Dedifferentiated amniotic fluid mesenchymal stem cell (primary cell): ENCODE measurements at regions not wholly inside any gene's neighbourhood (a gene's known extent, or its start where the extent isn't known, plus 50 kb on each side); places are given as distances from the start of the nearest gene placed in this dataset.
"Not testable (repeated sequence)": the region's sequence is repeated elsewhere in the genome, so short reads cannot be mapped to it uniquely, and the experiment has no call there.

Experiments
- DNase-seq: peaks from one replicate; pipeline ENCODE4 v3.0.0-alpha.2; 2016; ENCODE audit errors: extremely low spot score

DNA sequence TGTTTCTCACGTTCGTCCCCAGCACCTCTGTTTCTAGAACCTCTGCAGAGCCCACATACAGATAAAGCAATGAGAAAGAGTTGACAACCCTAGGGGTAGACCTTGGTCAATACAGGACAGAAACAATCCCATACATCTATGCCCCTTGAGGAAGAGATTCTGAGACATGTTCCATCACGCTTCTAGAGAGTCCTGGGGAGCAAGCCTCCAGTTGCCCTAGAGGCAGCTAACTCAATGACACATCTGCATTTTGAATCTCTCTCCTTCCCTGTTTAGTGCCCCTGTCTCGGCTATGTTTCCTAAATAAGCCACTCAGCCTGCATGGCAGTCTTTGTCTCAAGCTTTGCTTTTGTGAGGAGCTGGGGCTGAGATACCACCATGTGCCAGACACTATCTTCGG is 435.3 kb downstream of the CD83 start:
- no peak for DNase-seq

DNA sequence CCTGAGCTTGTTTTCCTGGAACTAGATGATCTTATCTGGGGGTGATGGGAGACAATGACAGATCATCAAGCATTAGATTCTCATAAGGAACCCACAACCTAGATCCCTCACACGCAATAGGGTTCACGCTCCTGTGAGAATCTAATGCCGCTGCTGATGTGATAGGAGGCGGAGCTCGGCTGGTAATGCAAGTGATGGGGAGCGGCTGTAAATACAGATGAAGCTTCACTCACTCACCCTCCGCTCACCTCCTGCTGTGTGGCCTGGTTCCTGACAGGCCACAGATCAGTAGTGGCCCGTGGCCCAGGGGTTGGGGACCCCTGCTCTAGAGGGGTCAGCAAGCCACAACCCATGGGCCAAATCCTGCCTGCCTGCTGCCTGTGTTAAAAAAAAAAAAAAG is 435.9 kb downstream of the CD83 start:
- DNase-seq = no peak

DNA sequence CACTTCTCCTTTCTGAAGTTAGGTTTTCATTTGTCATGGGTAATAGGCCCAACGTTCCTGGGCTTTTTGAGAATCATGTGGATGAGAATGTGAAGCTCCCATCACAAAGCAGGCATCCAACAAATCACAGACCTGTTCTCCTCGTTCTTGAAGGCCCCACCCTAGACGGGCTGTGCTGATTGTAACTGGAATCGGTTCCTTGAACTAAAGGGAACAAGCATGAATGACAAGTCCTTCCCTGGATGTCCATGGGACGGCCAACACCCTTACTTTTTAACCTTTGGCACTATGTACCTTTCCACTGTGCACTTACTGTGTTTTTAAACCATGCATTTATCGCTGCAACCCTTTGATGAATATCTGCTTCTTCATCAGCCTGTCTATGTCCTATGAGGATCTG is 438.2 kb downstream of the CD83 start:
- no peak for DNase-seq

DNA sequence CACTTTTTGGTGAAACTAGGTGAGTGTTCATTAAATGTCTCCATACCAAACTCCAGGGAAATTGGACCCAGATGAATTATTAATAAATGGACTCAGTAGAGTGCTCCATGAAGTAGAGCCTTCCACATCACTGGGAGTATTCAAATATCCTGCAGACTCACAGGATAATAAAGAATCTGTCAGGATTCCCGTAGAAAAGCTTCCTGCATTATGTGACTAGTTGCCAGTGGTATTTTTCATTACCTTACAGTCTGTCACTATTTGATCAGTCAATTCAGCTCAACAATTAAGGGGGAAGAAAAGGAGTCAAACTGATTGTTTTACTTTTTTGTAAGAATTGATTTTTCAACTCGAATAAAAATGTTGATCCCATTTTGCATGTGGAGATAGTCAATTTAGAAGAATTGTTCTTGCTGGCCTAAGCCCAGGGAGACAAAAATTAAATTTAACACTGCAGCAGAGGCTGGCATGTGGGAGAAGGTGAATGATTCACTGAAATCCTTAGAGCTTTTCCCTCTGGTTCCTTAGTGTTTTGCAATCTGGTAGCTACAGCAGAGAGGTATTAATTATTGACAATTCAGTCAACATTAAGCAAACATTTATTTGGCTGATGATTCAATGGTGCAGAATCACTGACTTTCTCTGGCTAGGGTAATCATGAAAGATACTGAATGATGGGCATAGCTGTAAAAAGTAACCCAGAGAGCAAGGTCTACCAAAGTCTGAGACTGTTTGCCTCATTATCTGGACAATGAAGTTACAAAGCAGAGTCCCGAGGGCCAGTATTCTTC is 442.4 kb downstream of the CD83 start:
- DNase-seq = no peak

DNA sequence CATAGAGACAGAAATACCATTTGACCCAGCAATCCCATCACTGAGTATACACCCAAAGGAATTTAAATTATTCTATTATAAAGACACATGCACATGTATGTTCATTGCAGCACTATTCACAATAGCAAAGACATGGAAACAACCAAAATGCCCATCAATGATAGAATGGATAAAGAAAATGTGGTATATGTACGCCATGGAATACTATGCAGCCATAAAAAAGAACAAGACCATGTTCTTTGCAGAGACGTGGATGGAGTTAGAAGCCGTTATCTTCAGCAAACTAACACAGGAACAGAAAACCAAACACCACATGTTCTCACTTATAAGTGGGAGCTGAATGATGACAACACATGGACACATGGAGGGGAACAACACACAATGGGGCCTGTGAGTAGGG is 444.0 kb downstream of the CD83 start:
- DNase-seq = not testable (repeated sequence)

DNA sequence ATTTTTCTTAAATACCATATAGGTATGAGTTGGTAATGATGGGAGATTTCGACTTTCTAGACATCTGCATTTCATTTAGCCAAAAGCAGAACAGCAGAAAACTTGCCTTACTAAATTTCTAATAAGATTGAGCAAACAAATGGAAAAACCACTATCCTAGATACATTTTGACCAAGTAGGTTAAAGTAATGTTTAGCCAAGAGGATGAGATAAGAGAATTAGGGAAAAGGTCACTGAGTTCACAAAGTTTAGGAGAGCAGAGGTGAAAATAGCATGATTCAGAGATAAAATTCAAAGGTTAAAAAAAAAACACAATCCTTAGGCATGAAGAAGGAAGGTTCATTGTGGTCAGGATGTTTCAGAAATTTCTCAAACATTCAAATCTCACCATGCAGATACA is 450.3 kb downstream of the CD83 start:
- DNase-seq = no peak

DNA sequence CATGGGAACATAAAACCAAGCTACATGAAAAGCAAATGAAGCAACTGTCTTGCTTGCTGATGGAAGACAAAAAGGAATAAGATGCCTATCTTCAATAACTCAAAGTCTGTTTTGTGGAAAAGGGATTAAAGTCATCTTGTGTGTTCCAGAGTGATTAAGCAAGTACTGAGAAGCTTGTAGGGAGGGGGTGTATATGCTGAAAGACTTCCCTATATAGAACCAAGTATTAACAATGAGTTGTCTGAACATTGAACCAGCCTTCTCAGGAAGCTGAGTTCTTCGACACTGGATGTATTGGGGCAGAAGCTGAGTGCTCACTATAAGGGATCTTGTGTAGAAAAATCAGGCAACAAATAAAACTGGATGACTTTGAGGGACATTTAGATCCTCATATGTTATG is 451.8 kb downstream of the CD83 start:
- no peak for DNase-seq

DNA sequence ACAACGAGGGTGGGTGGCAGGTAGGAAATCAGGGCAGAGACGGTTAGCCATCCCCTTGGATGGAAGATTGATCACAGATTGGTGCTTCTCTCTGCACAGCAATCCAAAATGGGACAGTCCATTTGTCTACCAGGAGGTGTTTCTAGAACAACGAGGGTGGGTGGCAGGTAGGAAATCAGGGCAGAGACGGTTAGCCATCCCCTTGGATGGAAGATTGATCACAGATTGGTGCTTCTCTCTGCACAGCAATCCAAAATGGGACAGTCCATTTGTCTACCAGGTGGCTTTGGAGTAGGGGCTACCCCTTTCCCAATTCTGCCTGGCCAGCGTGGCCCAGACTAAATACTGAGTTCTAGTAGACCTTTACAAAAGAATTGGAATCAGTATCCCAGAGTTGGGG is 452.3 kb downstream of the CD83 start:
- not testable (repeated sequence) for DNase-seq

DNA sequence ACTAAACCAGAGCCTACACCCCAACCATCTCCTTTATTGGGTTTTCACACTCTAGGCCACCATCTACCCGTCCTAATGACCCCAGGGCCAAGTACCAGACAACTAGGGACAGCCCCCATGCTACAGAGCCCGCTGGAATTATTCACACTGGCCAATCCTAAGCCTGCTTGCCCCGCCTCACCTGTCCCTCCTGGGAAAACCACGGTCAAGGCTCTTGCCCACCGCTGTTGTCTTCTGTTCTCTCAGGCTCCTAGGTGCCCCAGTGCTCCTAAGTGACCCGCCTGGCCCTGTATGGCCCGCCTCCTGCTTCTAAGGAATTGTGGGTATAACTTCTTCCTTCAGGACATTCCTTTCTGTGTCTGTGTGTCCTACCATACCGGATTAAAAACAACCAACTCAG is 453.4 kb downstream of the CD83 start:
- DNase-seq = no peak

DNA sequence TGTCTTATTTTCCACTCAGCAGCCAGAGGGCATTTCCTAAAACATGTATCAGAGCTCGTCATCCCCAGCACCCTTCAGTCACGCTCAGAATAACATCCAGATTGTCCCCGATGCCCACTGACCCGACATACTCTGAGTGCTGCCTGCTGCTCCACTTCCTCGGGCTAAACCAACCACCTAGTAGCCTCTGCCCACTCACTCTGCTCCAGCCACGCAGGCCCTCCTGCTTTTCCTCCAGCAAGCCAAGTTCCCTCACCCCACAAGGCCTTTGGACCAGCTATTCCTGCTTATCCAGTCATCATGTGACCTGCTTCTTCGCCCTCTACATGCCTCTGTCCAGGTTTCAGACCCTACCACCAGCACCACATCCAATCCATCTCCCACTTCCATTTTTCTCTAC is 454.2 kb downstream of the CD83 start:
- DNase-seq = no peak

DNA sequence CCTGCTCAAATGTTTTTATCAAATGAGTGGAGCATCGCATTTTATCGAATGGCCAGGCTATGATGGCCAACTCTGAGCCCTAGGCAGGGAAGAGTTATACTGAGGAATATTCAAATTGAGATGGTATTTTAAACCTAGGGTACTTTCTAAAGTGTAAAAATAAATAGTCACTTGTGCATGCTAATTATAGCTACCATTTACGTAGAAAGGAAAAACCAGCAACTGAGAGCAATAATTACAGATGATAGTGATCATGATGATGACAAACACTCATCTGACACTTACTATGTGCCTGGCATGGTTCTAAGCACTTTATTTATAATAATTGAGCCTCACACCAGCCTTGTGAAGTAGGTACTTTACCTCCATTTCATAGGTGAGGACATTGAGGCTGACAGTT is 455.7 kb downstream of the CD83 start:
- no peak for DNase-seq

DNA sequence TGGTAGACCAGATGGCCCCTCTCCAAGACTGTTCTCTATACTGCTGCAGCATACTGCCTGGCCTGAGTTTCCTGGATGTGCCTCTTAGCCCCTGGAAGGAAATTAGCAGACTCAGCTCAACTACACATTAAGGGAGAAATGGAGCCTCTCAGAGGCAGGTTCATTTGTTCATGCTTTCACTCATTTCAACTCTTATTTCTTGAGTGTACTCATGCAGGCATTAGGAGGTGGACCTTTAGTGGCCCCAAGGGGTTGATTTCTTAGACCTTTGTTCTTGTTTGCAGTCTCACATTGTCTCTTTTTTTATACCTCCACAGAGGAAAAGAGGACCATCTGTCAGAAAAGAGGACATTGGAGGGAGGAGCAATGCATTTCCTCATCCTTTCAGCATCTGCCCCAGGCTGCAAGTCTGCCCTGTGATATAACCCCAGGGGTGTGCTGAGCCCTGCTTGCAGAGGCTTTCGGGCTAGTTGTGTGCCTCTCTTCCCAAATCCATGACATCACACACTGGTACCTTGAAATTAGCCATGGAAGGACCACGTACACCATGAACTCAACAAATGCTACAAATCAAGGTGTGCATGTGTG is 456.2 kb downstream of the CD83 start:
- DNase-seq = no peak

DNA sequence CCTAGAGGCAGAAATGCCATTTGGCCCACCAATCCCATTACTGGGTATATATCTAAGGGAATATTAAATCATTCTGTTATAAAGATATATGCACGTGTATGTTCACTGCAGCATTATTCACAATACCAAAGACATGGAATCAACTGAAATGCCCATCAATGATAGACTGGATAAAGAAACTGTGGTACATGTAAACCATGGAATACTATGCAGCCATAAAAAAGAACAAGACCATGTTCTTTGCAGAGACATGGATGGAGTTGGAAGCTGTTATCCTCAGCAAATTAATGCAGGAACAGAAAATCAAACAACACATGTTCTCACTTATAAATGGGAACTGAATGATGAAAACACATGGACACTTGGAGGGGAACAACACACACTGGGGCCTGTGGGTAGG is 458.4 kb downstream of the CD83 start:
- DNase-seq = no peak

DNA sequence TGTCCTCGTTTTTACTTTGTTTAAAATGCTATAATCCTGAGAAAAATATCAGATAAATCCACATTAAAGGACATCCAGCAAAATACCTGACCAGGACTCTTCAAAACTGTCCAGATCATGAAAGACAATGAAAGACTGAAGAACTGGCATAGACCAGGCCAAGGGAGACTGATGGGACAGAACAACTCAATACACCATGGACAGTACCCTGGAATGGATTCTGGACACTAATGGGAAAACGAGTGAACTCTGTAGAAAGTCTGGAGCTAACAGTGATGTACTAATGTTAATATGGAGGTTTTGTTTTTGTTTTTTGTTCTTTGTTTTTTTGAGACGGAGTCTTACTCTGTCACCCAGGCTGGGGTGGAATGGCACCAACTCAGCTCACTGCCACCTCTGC is 461.4 kb downstream of the CD83 start:
- no peak for DNase-seq

DNA sequence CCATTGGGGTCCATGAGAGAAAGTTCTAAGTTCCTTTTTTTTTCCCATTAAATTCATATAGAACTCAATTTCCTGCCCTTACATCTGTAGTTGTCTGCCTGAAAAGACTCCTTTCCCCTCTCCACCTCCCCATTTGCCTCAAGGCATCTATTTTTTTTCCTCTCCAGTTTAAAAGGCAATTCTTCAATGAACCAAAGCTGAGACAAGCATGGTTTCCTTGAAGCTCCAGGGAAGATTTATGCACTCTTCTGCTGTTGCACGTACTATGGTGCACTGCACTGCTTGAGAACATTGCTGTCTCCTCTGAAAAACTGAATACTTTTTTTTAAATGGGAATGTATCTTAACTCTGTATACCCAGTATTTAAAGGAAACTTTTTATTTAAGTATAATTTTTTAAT is 465.2 kb downstream of the CD83 start:
- no peak for DNase-seq

DNA sequence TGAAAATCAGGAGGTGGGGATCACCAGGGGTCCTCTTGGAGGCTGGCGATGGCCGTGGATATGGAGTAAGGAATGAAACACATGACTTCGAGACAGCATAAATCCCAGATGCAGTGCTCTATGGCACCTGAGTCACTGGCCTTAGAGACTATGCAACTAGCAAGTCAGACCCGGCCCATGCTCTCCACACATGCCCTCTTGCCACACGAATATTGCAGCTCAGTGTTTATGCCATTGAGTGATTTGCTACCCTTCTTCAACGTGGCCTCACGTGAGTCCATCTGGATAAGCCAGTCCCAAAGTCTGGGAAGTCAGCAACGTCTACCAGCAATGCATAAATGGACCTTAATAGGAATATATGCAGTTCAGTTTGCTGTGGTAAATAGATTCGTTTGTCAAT is 466.3 kb downstream of the CD83 start:
- no peak for DNase-seq

DNA sequence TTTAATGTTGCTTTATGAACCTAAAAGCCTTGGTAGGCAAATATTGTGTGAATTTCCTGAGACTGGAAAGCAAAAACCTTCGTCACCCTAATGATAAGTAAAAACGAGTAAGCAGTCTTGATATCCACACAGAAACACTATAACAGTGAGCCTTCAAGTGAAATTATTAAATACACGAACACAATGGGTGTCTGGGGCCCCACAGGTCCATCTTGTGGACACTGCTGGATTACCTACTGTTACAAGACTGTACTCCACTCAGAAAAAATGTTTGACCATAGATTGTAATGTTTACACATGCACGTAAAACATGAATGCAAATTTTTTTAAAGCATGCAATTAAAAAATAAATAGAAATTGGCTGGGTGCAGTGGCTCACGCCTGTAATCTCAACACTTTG is 466.9 kb downstream of the CD83 start:
- no peak for DNase-seq

DNA sequence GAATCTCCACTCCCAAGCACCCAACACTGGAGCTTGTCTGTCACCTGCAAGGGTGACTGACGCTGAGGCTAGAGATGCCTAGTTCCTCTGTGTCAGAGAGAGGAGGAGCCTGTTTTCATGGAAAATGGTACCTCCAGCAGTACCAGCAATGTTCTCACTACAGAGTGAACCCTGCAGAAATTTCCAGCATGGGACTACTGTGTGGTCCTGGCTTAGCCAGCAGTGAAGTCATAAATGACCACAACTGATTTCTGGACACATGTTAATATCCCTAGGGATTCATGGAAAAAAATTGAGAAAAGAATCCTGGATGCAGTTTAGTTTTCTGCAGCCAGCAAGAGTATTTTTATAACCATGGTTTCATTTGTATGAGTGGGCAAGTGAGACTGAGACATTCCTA is 468.1 kb downstream of the CD83 start:
- no peak for DNase-seq

DNA sequence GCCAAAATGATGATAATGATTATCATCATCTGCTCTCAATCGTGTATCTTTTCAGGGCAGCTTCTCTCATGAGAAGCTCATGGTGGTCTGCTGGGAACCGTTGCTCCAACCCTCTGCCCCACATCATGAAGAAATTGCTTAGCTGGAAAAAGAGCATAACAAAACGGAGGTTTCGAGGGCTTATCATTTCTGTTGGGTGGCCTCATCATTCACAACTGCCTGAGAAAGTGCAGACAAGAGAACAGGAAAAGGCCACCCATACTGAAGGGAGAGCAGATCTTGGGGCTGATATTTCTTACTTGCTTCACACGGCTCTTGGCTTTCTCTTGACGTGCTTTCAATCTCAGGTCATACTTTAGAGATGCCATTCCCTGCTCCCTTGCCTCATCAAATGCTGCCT is 471.6 kb downstream of the CD83 start:
- DNase-seq = no peak

DNA sequence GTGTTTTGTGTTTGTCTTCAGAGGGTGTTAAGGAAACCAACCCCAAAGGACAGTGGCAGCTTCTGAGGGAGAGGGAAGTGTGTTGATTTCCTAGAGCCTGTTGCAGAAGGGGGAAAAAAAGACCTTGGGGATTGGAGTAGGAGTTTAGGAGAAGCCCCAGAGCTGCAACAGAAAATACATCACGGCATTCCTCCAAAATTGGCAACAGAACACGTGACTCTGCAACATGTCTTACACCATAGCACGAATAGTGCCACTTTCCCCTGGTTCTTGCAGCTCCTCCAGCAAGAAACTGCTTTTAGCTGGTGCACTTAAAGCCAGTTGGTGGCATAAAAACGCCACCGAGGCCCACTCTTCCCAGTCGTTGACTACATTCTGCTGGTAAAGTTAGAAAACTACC is 473.0 kb downstream of the CD83 start:
- no peak for DNase-seq

DNA sequence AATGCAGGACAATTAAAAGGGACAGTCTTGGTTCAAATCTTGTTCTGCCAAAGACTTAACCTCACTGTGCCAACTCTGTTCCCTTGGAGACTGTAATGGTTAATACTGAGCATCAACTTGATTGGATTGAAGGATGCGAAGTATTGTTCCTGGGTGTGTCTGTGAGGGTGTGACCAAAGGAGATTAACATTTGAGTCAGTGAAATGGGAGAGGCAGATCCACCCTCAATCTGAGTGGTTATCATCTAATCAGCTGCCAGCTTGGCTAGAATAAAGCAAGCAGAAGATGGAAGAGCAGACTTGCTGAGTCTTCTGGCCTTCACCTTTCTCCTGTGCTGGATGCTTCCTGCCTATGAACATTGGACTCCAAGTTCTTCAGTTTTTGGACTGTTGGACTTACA is 474.4 kb downstream of the CD83 start:
- no peak for DNase-seq

DNA sequence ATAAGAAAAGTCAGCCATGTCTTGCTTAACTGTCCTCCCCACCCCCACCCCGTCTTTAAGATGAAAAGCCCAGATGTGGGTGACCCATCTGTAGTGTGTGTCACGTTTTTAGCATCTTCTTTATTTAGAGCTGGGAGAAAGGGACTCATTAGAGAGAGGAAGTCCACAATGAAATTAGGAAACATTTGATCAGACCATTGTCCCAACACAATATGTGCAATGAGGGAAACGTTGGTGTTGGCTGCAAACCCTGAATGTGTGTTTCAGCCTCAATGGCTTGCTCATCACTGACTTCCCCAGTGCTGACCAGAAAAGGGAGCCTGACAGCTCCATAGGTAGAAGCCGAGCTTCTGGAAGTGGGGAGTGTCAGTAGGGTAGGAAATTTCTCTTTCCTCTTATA is 475.7 kb downstream of the CD83 start:
- DNase-seq = no peak

DNA sequence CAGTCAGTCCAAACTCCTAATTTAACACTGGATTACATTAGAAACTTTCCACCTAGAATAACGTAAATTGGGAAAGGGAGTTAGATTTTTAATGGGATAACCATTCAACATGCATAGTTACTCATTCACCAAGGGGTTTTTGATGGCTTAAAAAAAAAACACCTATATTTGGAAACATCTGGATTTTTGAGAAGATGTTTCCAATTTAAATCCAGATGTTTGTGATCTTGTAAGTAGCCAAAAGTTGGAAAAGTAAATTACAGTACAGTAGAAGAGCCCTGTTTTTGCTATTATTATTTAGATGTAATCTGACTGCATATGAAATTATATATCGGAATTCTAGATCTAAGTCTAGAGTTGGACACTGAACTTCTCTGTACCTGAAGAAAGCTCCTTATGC is 478.2 kb downstream of the CD83 start:
- DNase-seq = no peak

DNA sequence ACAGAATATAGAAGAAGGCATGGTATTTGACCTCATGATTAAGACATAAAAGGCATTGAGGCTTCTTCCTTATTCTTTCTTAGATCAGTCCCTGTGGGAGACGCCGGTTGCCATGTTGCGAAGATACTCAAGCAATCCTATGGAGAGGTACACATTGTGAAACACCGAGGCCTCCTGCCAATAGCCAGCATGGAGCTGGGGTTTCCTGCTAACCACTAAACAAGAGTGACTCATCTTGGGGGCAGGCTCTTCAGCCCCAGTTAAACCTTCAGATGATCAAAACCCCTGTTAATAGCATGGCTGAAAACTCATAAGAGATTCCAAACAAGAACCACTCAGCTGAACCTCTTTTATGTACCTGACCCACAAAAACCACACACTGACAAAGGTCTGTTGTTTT is 478.8 kb downstream of the CD83 start:
- no peak for DNase-seq
